ENCODE measurements at regions not wholly inside any gene's neighbourhood (a gene's known extent, or its start where the extent isn't known, plus 50 kb on each side); places are given as distances from the start of the nearest gene placed in this dataset.

DNA sequence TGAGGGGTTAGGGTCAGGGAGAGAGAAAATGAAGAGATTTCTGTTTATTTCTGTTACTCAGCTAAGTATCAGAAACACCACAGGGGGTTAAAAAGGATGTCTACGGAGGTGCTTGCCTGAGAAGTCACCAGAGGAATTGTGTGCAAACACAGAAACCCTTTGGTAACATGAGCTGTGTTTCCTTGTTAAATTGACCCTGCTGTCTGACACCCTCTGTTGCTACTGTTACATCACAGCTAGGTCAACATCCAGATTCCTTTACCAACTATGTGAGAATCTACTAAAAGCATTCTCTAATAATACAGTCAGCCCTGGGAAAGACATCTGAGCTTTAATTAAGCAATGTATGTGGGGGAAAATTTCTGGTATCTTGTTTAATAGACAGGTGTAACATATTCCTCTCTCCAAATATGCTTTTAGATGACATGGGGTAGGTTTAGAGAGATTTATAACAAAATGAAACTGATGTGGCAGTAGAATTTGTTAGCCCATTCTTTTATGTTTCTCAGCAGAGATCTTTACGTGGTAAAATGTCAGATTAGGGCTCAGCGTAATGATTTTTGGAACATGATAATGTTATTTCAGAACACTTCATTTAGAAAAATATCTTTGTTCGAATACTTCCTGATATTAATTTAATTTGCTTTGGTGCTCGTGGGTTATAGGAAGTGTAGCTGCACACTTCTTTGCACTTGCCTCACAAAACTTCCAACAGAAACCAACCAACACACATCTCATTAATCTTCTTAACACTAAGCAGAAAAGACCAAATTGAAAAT, 168.0 kb upstream of the AHR start:
- DNase-seq (ENCODE audit: low spot score): peak; percentile 28

GRCh38 chr7:17131060-17131345, 167.4 kb upstream of the AHR start:
- peak; percentile 14 for DNase-seq (ENCODE audit: low spot score)

DNA sequence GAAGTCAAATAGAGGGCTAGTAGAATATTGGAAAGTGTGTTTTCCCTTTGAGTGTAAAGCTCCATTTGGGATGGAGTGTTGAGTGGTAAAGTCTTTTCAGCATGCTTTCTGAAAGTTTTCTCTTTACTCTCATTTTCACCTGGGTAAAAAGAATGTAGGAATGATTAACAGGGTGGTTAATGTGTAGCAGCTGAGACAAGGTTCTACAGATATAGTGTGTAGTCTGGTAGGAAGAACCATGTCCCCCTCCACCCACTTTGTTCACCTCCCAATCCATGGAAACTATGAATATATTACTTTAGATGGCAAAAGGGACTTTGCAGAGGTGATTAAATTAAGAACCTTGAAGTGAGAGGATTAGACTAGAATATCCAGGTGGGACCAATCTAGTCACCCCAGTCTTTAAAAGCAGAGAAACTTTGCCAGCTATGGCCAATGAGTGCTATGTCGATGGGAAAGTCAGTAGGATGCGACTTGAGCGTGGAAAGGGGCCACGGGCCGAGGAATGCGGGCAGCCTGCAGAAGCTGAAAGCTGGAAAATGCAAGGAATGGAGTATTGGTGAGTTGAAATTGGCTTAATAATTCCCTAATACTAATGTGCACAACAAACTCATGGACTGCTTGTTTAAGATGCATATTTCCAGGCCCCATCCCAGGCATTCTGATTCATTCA, 166.3 kb upstream of the AHR start:
- DNase-seq (ENCODE audit: low spot score): no peak

DNA sequence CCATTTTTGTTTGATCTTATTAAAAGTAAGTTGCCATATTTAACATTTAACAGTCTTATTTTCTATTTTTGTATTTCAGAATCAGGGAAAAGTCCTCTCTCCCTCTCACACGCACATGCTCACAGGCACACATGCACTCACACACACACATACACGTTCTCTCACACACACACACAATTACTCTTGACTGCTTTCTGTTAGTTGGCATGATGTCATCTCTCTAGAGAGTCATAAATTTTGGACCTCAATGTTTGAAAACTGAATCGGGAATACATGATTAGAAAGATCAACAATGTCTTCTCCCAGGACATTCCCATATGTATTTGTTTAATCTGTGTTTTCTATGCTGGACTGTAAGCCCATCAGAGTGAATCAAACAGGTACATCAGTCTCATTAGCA, 165.7 kb upstream of the AHR start:
- no peak for DNase-seq (ENCODE audit: low spot score)

- no peak for DNase-seq (ENCODE audit: low spot score)
Measured at GRCh38 chr7:17133977-17134376, 164.5 kb upstream of the AHR start.

DNA sequence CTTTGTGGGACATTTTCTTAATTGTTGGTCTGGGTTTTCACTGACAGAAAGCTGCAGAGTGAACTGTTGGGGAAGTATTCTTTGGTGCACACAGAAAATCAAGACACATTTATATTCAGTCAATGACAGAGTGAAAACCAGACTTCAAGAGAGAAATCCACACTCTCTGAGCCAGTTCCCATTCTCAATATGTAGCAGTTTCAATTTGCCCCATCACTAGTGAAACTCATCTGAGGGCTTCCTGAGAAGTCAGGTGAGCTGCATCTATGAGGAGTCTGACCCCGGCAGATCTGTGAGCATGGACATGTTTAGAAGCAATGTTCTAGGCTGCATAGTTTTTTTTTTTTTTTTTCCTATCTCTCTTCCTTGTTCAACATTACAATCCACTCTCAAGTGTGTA, 163.7 kb upstream of the AHR start:
- no peak for DNase-seq (ENCODE audit: low spot score)

GRCh38 chr7:17136126-17136525, 162.3 kb upstream of the AHR start:
- DNase-seq (ENCODE audit: low spot score): no peak

DNA sequence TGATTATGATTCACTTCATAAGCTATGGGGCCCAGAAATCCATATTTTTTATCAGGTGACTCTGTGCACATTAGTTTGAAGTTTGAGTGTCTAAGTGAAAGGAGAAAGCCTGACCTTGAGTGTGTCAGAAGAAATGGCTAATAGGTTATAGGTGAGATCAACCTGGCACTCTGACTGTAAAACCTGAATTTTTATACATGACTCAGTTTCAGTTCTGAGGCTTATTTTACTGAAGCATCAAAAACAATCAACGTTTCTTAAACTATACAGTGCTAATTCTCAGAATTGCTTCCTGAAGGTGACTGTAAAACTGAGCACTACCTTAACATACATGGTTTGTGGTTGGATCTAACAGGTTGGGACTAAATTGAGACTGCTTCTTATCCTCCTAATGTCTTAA, 159.4 kb upstream of the AHR start:
- no peak for DNase-seq (ENCODE audit: low spot score)

- no peak for DNase-seq (ENCODE audit: low spot score)
Measured at GRCh38 chr7:17140406-17140805, 158.0 kb upstream of the AHR start.

GRCh38 chr7:17142831-17143541, 155.5 kb upstream of the AHR start:
- peak; percentile 15 for DNase-seq (ENCODE audit: low spot score)

DNA sequence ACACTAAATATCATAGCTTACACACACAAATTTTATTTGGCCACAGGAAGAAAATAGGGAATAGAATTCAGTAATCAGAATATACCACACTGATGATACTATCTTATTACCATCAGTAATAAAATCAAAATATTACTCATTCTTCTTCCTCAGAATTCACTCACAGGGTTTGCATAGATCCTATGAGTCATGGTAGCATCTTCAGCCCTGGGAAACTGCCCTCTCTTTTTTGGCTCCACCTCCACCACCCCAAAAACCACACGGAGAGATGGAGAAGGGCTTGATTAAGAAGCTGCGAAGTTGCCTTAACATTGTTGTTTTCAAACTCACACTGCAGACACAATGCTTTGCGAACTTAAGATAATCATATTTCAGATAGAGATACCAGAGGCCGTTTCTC, 154.1 kb upstream of the AHR start:
- no peak for DNase-seq (ENCODE audit: low spot score)

DNA sequence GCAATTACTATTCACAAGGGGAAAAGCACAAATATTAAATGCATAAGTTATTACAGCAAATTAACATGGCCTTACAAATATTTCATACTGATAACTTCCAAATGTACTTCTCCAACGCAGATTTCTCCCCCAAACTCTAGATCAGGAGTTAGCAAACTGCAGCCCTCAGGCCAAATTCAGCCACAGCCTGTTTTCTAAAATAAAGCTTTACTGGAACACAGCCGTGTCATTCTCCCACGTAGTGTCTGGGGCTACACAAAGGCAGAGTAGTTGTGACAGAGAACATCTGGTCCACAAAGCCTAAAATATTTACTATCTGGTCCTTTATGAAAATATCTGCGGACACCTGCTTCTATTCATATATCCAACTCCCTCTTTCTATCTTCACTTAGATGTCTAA, 151.8 kb upstream of the AHR start:
- DNase-seq (ENCODE audit: low spot score): no peak

- no peak for DNase-seq (ENCODE audit: low spot score)
Measured at GRCh38 chr7:17147409-17147808, 151.0 kb upstream of the AHR start.

DNA sequence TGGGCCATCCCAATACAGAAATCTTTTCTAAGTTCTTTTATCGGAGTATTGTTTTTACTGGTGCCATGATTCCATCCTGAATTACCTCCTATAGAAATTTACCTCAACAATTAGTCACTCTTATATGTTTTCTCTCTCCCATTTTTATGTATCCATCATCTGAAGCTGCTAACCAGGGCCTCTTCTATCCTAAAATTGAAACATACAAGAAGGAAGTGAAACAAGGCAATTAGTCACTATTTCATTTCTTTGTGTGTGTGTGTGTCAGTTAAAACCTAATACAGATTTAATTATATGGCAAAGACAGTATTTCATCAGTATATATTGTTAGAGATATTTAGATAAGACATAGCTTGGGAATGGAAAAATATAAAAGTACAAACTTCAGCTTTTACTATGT, 148.4 kb upstream of the AHR start:
- no peak for DNase-seq (ENCODE audit: low spot score)

DNA sequence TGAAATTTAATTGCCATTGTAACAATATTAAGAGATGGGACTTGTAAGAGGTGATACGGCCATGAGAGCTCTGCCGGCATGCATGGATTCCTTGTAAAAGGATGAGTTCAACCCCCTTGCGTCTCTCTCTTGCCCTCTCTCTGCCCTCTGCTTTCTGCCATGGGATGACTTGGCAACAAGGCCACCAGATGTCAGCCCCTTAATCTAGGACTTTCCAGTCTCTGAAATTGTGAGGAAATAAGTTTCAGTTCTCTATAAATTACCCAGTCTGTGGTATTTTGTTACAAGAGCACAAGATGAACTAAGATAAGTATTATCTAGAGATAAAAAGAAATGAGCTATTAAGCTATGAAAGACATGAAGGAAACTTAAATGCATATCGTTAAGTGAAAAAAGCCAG, 145.7 kb upstream of the AHR start:
- peak; percentile 19 for DNase-seq (ENCODE audit: low spot score)

DNA sequence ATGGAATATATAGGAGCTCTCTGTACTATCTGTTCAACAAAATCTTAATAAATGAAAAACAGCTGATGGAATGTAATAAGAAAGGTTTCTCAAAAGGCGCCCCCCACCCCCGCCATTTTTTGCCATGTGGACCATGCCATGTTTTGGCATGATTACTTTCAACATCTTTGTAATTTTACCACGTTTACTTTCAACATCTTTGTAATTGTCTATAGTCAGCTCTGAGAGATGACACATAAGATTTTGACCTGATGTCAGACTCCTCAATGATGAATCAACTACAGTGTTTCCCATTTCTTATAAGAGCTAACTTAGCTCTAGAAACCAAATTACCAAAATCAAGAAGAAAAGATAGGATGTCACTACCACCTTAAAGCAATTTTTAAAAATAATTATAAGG, 144.9 kb upstream of the AHR start:
- no peak for DNase-seq (ENCODE audit: low spot score)

GRCh38 chr7:17155529-17155928, 142.9 kb upstream of the AHR start:
- DNase-seq (ENCODE audit: low spot score): no peak

DNA sequence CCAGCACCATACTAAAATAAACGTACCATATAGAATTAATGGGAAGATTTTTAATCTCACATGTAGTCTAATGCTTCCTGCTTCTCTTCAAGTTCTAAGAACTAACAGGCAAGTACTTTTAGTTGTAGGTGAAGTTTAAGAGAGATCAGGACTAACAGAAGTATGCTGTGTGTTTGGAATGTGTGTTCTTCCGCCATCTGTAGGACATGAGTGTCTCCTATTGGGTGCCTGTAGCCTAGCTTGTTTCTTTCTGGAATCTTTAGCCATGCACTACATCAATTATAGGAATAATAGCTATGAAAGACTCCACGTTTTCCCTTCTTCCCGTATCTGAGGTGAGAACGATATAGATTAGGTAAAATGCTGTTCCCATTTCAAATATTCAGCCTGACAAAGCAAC, 140.2 kb upstream of the AHR start:
- no peak for DNase-seq (ENCODE audit: low spot score)

- DNase-seq (ENCODE audit: low spot score): no peak
Measured at GRCh38 chr7:17159500-17160037, 138.9 kb upstream of the AHR start.

DNA sequence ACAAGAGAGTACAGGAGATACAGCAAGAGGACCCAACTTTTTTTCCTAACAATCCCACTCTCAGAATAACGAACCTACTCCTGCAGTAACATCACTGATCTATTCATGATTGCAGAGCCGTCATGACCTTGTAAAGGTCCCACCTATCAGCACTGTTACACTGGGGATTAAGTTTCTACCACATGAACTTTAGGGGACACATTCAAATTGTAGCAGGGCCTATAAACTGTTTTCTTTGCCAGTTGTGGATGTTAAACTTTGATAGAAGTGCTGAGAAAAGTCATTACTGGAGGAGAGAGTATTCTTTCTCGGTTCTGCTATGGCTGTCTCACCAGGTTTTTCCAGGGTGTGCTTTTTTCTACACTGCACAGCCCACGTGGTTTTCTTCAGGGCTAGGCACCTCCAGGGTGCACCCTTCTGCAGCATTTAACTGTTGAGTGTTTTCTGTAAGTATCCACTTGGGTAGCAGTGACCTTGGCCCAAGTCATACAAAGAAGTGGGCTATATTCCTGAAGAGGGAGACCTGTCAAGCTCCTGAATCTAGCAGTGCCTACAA, 131.6 kb upstream of the AHR start:
- no peak for DNase-seq (ENCODE audit: low spot score)

DNA sequence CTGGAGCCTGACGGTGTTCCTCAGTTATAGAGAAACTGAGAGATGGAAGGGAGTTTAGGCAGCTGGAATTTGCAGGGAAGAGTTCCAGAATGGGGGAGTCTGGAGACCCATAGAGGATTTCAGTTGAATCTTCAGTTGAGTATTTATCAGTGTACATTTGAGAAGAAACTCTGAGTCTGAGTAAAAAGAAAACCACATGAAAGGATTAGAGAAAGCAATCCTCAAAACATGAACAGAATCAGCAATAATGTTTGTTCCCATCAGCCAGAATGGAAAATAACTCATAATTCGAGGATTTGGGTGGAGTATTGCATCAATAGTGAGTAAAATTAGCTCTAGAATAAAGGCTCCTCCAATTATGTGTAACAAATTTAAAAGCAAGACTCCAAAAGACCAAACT, 130.0 kb upstream of the AHR start:
- no peak for DNase-seq (ENCODE audit: low spot score)

DNA sequence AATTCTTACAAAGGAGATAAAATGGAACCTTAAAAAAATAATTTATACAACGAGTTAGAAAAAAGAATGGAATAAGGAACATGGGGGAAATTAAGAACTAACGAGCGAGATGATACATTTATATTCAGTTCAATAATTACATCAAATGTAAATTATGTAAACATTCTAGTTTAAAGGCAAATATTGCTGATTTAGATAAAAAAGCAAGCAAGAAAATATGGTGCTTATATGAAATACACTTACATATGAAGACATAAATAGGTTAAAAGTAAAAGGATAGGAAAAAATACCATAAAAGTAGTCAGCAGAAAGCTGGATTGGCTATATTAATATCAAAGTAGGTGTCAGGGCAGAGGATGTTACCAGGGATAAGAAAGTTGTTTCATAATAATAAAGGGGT, 127.0 kb upstream of the AHR start:
- DNase-seq (ENCODE audit: low spot score): no peak
